HEK293 (cell line): ENCODE measurements at regions not wholly inside any gene's neighbourhood (a gene's known extent, or its start where the extent isn't known, plus 50 kb on each side); places are given as distances from the start of the nearest gene placed in this dataset.

Source experiments
- CTCF ChIP-seq: fragments of 450-650 bp; formaldehyde crosslinking; IDR thresholded peaks from 2 replicates; pipeline ENCODE4 v1.5.1; 2016; ENCODE audit warnings: missing biosample characterization, missing genetic modification characterization
- KLF10 ChIP-seq: fragments of 450-650 bp; IDR thresholded peaks from 2 replicates; pipeline ENCODE4 v1.5.1; 2018; ENCODE audit warnings: missing biosample characterization, mild to moderate bottlenecking, missing genetic modification characterization
- KLF9 ChIP-seq: fragments of 450-650 bp; formaldehyde crosslinking; IDR thresholded peaks from 2 replicates; pipeline ENCODE4 v1.5.1; 2016; ENCODE audit warnings: missing biosample characterization, missing genetic modification characterization, low read depth
- WT1 ChIP-seq: fragments of 450-650 bp; formaldehyde crosslinking; IDR thresholded peaks from 2 replicates; pipeline ENCODE4 v1.5.1; 2016; ENCODE audit warnings: missing biosample characterization, missing genetic modification characterization
- ZBTB17 ChIP-seq: fragments of 450-650 bp; formaldehyde crosslinking; IDR thresholded peaks from 2 replicates; pipeline ENCODE4 v1.5.1; 2016; ENCODE audit warnings: missing biosample characterization, missing genetic modification characterization
- ZNF704 ChIP-seq: fragments of 450-650 bp; formaldehyde crosslinking; IDR thresholded peaks from 2 replicates; pipeline ENCODE4 v1.5.1; 2016; ENCODE audit warnings: missing biosample characterization, missing genetic modification characterization

DNA sequence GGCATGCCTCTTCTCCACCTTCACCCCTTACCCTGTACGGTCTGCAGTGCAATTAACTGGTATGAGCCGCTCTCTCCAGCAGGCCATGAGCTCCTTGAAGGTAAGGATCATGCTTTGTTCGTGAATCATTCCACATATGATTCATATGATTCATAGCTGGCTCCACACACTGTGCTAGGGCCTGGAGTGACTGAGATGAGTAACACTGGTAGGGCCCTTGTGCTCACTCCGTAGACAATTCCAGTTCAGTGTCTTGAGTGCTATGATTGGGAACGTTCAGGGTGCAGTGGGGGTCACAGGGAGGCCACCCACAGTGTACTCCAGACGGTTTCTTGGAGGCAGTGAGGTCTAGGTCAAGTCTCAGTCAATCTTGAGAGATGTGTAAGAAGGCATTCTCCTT, 239.8 kb downstream of the LMX1A start:
- no peak for TF ChIP-seq WT1 (tag by site-specific recombination)
- TF ChIP-seq CTCF (tag by site-specific recombination), result no peak
- TF ChIP-seq ZNF704, result no peak
- TF ChIP-seq ZBTB17 (tag by site-specific recombination), result no peak
- TF ChIP-seq KLF9 (tag by site-specific recombination), result no peak
- no peak for TF ChIP-seq KLF10 (tag by site-specific recombination)
